Adrenal gland (tissue), 5 donors: ENCODE measurements at regions not wholly inside any gene's neighbourhood (a gene's known extent, or its start where the extent isn't known, plus 50 kb on each side); places are given as distances from the start of the nearest gene placed in this dataset.

ENCODE experiments used
- POLR2A ChIP-seq, 2 donors: fragments of 450-650 bp; IDR thresholded peaks; one replicate each; pipeline ENCODE4 v1.6.1; 2017; ENCODE audit warnings: antibody characterized with exemption in 2 of 2, mild to moderate bottlenecking in 2 of 2, moderate library complexity in 1 of 2
- TF ChIP-seq, protein P1 (sequence below), 6 experiments: fragments of 450-650 bp in 4 of 6; fragments of 200-600 bp in 2 of 6; sonication (generic) in 1 of 6; IDR thresholded peaks; 1 replicate in 5 of 6; 2 replicates in 1 of 6; pipeline versions ENCODE4 v1.5.1 to v1.8.0; 2016 to 2021; ENCODE audit warnings: antibody characterized with exemption in 6 of 6, mild to moderate bottlenecking in 2 of 6, moderate library complexity in 1 of 6
- donor health status: DM: no; HTN: no; CAD: no.

DNA sequence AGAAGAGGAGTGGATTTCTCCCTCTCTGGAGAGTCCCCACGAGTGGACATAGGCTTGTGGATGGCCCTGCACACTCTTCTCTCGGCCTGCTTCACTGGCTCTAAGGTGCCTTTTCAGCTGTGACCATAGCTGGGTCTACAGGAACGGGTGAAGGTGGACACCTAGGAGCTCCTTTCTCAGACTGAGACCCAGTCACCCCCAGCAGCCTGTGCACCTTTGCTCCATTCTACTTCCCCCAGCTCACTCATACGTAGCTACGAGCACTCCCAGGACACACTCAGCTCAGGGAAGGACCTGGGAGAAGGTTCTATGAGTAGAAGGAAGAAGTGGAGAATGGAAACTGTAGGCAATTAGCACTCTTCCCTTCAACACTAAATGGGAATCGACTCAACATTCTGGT is 272.0 kb upstream of the KLF6 start:
- TF ChIP-seq, protein P1, sequence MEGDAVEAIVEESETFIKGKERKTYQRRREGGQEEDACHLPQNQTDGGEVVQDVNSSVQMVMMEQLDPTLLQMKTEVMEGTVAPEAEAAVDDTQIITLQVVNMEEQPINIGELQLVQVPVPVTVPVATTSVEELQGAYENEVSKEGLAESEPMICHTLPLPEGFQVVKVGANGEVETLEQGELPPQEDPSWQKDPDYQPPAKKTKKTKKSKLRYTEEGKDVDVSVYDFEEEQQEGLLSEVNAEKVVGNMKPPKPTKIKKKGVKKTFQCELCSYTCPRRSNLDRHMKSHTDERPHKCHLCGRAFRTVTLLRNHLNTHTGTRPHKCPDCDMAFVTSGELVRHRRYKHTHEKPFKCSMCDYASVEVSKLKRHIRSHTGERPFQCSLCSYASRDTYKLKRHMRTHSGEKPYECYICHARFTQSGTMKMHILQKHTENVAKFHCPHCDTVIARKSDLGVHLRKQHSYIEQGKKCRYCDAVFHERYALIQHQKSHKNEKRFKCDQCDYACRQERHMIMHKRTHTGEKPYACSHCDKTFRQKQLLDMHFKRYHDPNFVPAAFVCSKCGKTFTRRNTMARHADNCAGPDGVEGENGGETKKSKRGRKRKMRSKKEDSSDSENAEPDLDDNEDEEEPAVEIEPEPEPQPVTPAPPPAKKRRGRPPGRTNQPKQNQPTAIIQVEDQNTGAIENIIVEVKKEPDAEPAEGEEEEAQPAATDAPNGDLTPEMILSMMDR (IDR thresholded peaks at IDR 0.05): no peak
- no peak for TF ChIP-seq POLR2A (IDR thresholded peaks at IDR 0.05)
